ENCODE measurements at regions not wholly inside any gene's neighbourhood (a gene's known extent, or its start where the extent isn't known, plus 50 kb on each side); places are given as distances from the start of the nearest gene placed in this dataset.

DNA sequence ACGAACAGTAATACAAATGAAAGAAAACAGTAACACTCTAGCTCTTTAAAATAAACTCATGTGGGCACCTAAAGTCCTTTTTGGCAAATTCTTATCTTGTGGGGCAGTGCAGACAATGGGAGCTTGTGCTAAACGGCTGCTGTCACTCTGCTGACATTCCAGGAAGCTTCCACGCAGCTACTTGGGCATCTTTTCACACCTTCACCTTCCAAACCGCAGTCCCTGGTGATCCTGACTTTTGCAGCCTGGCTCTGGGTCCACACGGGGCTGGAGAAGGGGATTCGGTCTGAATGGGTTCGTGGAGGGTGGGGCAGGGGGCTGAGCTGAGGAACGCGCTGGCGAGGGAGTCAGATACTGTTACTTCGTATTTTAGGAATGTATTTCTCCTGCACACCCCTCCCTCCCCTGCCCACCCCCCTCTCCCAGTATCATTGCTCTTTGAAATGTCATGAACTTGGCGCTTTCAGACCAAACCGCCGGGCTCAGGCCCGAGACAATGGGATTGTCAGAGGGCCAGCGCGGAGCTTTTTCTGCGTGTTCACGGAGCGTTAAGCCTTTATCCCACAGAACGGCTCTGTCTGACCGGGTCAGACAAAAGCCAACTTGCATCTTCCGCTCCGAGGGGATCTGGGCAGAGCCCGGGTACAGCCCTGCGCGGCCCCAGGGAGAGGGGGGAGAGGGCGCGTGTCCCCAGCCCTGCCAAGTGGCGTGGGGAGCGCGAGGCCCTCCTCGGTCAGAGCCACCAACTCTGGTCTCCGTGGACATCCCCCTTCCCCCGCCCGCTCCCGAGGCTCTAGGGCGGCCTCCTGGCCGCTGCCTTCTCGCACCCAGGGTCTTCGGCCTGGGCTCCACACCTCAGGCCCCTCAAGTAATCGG is 76.7 kb upstream of the EN2 start:
- TF ChIP-seq POLR2A (IDR thresholded peaks at IDR 0.05) (no peak), CTCF (IDR thresholded peaks at IDR 0.05) (no peak)
